HCT116 (cell line): ENCODE measurements at regions not wholly inside any gene's neighbourhood (a gene's known extent, or its start where the extent isn't known, plus 50 kb on each side); places are given as distances from the start of the nearest gene placed in this dataset.

Source experiments
- ATAC-seq: fragments of 200-7000 bp; cut with Tn5 transposase; 2 replicates; pipeline ENCODE4 v1.9.1; 2020; ENCODE audit warnings: mild to moderate bottlenecking, moderate library complexity
- BruUV-seq: library from RNA; stranded (reverse); fragments of 400-500 nt; replicated peaks from 2 replicates; lab custom pipeline; 2021; lab: Mats Ljungman, UMichigan
- CTCF ChIA-PET: fragments of 300-600 bp; sonication (Branson Sonifier 250); formaldehyde crosslinking; loops from one replicate; lab custom pipeline; 2021; ENCODE audit warnings: antibody characterized with exemption; lab: Charles Lee
- POLR2A ChIA-PET: fragments of 300-600, 350-600 bp; sonication (Branson Sonifier 250); formaldehyde crosslinking; loops from one replicate; lab custom pipeline; 2021; ENCODE audit warnings: antibody characterized with exemption; lab: Charles Lee
- RAD21 ChIA-PET, 2 experiments: fragments of 300-600 bp; sonication (Branson Sonifier 250); formaldehyde crosslinking; loops; one replicate each; lab custom pipeline; 2023; ENCODE audit warnings: low total read pairs in 2 of 2; ENCODE audit not compliant: uncharacterized antibody in 2 of 2, unreplicated experiment in 2 of 2, low non-redundant PET in 1 of 2; lab: Charles Lee
- DNase-seq: peaks from one replicate; pipeline ENCODE4 v3.0.0-alpha.2; 2010; ENCODE audit warnings: low read depth, low spot score
- H2AFZ ChIP-seq: fragments of 200-600 bp; shearing (Covaris generic), sonication (generic); 2 replicates; pipeline ENCODE4 v1.6.1; 2017; ENCODE audit warnings: low read depth, mixed run types, mixed read lengths, antibody characterized with exemption, low read length; ENCODE audit not compliant: poor library complexity, severe bottlenecking
- H3K27ac ChIP-seq: 2 replicates; pipeline ENCODE4 v1.5.1; 2012; ENCODE audit warnings: low read depth, low read length
- H3K27me3 ChIP-seq: fragments of 200-600 bp; sonication (generic); 2 replicates; pipeline ENCODE4 v1.6.1; 2016; ENCODE audit warnings: mixed run types, low read length, mixed read lengths; ENCODE audit not compliant: insufficient read depth
- H3K36me3 ChIP-seq, 2 experiments: fragments of 200-500 bp in 1 of 2; fragments of 200-600 bp in 1 of 2; sonication (Bioruptor generic) in 1 of 2; sonication (generic) in 1 of 2; 2 replicates each; pipeline versions ENCODE4 v1.5.1 to v1.6.1; 2014 to 2016; ENCODE audit warnings: low read length in 2 of 2, inconsistent platforms in 1 of 2, mixed read lengths in 1 of 2, mixed run types in 1 of 2; ENCODE audit not compliant: insufficient read depth in 2 of 2, control insufficient read depth in 1 of 2
- H3K4me1 ChIP-seq, 2 experiments: fragments of 200-600 bp in 1 of 2; sonication (generic) in 1 of 2; 2 replicates each; pipeline versions ENCODE4 v1.5.1 to v1.6.1; 2012 to 2017; ENCODE audit warnings: low read length in 2 of 2, inconsistent platforms in 1 of 2, mild to moderate bottlenecking in 1 of 2, mixed read lengths in 1 of 2, mixed run types in 1 of 2, moderate library complexity in 1 of 2; ENCODE audit not compliant: insufficient read depth in 2 of 2, control insufficient read depth in 1 of 2
- H3K4me2 ChIP-seq: fragments of 200-600 bp; sonication (generic); 2 replicates; pipeline ENCODE4 v1.6.1; 2017; ENCODE audit warnings: mixed run types, low read length, mixed read lengths
- H3K4me3 ChIP-seq, 2 experiments: fragments of 200-600 bp in 1 of 2; sonication (generic) in 1 of 2; replicated peaks in 1 of 2; 2 replicates each; pipeline ENCODE4 v1.5.1; 2011 to 2016; ENCODE audit warnings: low read length in 2 of 2, control low read depth in 1 of 2, low read depth in 1 of 2, mild to moderate bottlenecking in 1 of 2, mixed read lengths in 1 of 2, mixed run types in 1 of 2
- H3K79me2 ChIP-seq: fragments of 200-600 bp; sonication (generic); 2 replicates; pipeline ENCODE4 v1.6.1; 2017; ENCODE audit warnings: mild to moderate bottlenecking, mixed run types, low read length, moderate library complexity, mixed read lengths; ENCODE audit not compliant: insufficient read depth
- H3K9ac ChIP-seq: fragments of 200-600 bp; sonication (generic); 2 replicates; pipeline ENCODE4 v1.6.1; 2016; ENCODE audit warnings: low read length, mixed read lengths
- H3K9me2 ChIP-seq: fragments of 200-600 bp; sonication (generic), shearing (Covaris generic); 2 replicates; pipeline ENCODE4 v1.6.1; 2017; ENCODE audit warnings: mixed run types, mild to moderate bottlenecking, moderate library complexity; ENCODE audit not compliant: insufficient read depth
- H3K9me3 ChIP-seq, 2 experiments: fragments of 200-500 bp in 1 of 2; fragments of 200-600 bp in 1 of 2; sonication (Bioruptor generic) in 1 of 2; sonication (generic) in 1 of 2; 2 replicates each; pipeline ENCODE4 v1.6.1; 2014 to 2017; ENCODE audit warnings: low read length in 2 of 2, mixed read lengths in 2 of 2, inconsistent platforms in 1 of 2, low read depth in 1 of 2, mild to moderate bottlenecking in 1 of 2, mixed run types in 1 of 2, moderate library complexity in 1 of 2; ENCODE audit not compliant: control insufficient read depth in 1 of 2, insufficient read depth in 1 of 2
- H4K20me1 ChIP-seq: fragments of 200-600 bp; sonication (generic), shearing (Covaris generic); 2 replicates; pipeline ENCODE4 v1.6.1; 2017; ENCODE audit warnings: mixed run types, mild to moderate bottlenecking, moderate library complexity; ENCODE audit not compliant: insufficient read depth
- ATF3 ChIP-seq: IDR thresholded peaks from 2 replicates; pipeline ENCODE4 v1.6.1; 2012
- CBX3 ChIP-seq: IDR thresholded peaks from 2 replicates; pipeline ENCODE4 v1.6.1; 2012; ENCODE audit warnings: low read depth
- CEBPB ChIP-seq: IDR thresholded peaks from 2 replicates; pipeline ENCODE4 v1.6.1; 2012; ENCODE audit warnings: low read depth
- EZH2 ChIP-seq: fragments of 200-600 bp; sonication (generic); IDR thresholded peaks from 2 replicates; pipeline ENCODE4 v1.6.1; 2017; ENCODE audit warnings: antibody characterized with exemption, mixed run types
- EZH2phosphoT487 ChIP-seq: fragments of 200-600 bp; IDR thresholded peaks from 2 replicates; pipeline ENCODE4 v1.6.1; 2018; ENCODE audit warnings: antibody characterized with exemption, borderline replicate concordance
- RAD21 ChIP-seq: IDR thresholded peaks from 2 replicates; pipeline ENCODE4 v1.6.1; 2012; ENCODE audit warnings: low read depth, mild to moderate bottlenecking
- SIN3A ChIP-seq: IDR thresholded peaks from 2 replicates; pipeline ENCODE4 v1.6.1; 2012; ENCODE audit warnings: low read depth
- SP1 ChIP-seq: IDR thresholded peaks from 2 replicates; pipeline ENCODE4 v1.6.1; 2012; ENCODE audit warnings: low read depth
- SRF ChIP-seq: IDR thresholded peaks from 2 replicates; pipeline ENCODE4 v1.6.1; 2012; ENCODE audit warnings: low read depth
- ZBTB33 ChIP-seq: IDR thresholded peaks from 2 replicates; pipeline ENCODE4 v1.6.1; 2011; ENCODE audit warnings: mild to moderate bottlenecking, low read length, moderate library complexity; ENCODE audit not compliant: insufficient replicate concordance; ENCODE audit errors: extremely low read depth
- ZNF274 ChIP-seq: fragments of 200-500 bp; sonication (Bioruptor generic); IDR thresholded peaks from 2 replicates; pipeline ENCODE4 v1.6.1; 2014; ENCODE audit warnings: mild to moderate bottlenecking, low read depth, low read length, inconsistent platforms
- intact Hi-C: fragments of 100-400 bp; cut with micrococcal nuclease; formaldehyde crosslinking; loops from 2 replicates; pipeline ENCODE4 v1.10.0; 2022

- no peak overlapping the region for H3K27ac ChIP-seq
- H3K9ac ChIP-seq: no peak overlapping the region
- ChIA-PET POLR2A (no interaction called here), CTCF (no interaction called here), RAD21 (no interaction called here)
- H3K9me3 ChIP-seq: peaks cover 10 to 23% of the 10 kb centered on the region in 2 experiments; a peak in 2 of 4 replicates
- H3K36me3 ChIP-seq: no peaks in the 10 kb centered on the region
- H3K4me1 ChIP-seq: no peaks in the 10 kb centered on the region
- DNase-seq (no peak), ATAC-seq (no peak)
- no peaks in the 10 kb centered on the region for H3K9me2 ChIP-seq
- H3K4me3 ChIP-seq: no peak overlapping the region
- no peaks in the 10 kb centered on the region for H3K27me3 ChIP-seq
- no peak overlapping the region for H3K4me2 ChIP-seq
- no TSS peak for BruUV-seq
- intact Hi-C loops: no loop called here
- no peak for TF ChIP-seq ZNF274
- no peak for TF ChIP-seq EZH2phosphoT487
- no peak for TF ChIP-seq SRF
- TF ChIP-seq ATF3: no peak
- TF ChIP-seq EZH2: no peak
- TF ChIP-seq SIN3A: no peak
- no peak for TF ChIP-seq RAD21
- no peak for TF ChIP-seq CBX3
- TF ChIP-seq ZBTB33: no peak
- no peak for TF ChIP-seq CEBPB
- TF ChIP-seq SP1: no peak
- H4K20me1 ChIP-seq: no peaks in the 10 kb centered on the region
- H3K79me2 ChIP-seq: no peaks in the 10 kb centered on the region
- no peak overlapping the region for H2AFZ ChIP-seq
Measured at GRCh38 chr16:64077242-64077641, 1044.6 kb downstream of the CDH11 start.
